GM21367 (cell line): ENCODE measurements at regions not wholly inside any gene's neighbourhood (a gene's known extent, or its start where the extent isn't known, plus 50 kb on each side); places are given as distances from the start of the nearest gene placed in this dataset.

Experiments used
- ATAC-seq: cut with Tn5 transposase; IDR thresholded peaks from one replicate; pipeline ENCODE4 v1.9.1; 2021; ENCODE audit not compliant: unreplicated experiment

DNA sequence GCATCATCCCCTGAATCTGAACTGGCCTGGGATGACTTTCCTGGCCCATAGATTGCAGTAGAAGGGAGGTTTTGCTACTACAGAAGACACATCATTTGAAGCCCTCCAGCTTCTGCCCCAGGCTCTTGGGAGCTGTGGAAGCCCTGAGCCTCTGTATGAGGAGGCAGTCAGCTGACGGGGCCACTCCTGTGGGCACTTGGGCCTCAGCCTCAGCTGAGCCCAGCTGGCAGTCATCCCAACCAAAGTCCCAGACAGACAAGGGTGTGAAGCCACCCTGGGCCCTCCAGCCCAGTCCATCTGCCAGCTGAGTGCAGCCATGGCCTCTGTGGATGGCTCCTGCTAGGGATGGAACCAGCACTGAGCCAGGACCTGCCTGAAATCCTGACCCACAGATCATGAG is 502.3 kb upstream of the HS6ST1 start:
- no peak for ATAC-seq

DNA sequence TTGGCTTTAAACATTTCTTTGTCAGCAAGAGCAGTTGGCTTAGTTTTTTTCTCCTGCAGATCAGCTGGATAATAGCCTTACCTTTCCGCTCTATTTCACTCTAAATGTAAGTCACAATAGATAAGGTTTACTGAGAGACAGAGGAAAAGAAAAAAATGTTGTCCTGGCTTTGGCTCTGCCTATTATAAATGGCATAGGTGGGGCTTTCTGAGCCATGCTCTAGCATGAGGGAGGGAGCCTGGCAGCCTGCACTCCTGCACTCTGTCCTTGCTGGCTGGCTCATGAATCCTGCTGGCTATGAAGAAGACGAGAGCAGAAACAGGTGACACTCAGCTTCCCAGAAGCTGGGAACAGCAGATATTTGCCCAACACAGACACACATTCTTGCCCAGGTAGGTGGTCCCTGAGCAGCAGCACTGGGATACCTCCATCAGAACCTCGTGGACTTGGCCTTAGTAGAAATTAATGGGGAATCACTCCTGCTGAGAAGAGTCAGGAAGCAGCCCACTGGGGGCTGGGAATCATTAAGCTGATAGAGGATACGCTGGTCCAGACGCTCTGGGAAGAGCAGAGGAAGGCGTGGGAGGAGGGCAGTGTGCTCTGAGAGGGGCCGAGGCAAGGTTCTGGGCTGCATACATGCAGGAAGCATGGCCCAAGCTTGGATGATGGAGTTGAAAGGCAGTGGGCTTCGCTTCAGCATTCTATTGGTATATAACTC is 514.4 kb upstream of the HS6ST1 start:
- no peak for ATAC-seq

DNA sequence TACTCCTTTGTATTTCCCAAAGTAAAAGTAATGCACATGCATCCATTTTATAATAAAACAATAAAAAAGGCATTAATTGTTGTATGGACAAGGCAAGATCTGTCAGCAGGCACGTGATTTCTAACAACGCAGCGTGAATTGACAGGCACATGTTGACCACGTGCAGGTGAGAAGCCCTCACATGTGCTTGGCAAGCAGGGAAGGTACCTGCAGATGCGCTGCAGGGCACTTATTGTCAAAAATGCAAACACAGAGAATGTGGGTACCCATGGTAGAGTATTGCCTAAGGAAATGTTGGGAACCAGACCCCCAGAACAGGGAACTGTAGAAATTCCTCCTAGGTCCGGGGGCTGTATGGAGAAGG is 515.0 kb upstream of the HS6ST1 start:
- ATAC-seq = no peak

DNA sequence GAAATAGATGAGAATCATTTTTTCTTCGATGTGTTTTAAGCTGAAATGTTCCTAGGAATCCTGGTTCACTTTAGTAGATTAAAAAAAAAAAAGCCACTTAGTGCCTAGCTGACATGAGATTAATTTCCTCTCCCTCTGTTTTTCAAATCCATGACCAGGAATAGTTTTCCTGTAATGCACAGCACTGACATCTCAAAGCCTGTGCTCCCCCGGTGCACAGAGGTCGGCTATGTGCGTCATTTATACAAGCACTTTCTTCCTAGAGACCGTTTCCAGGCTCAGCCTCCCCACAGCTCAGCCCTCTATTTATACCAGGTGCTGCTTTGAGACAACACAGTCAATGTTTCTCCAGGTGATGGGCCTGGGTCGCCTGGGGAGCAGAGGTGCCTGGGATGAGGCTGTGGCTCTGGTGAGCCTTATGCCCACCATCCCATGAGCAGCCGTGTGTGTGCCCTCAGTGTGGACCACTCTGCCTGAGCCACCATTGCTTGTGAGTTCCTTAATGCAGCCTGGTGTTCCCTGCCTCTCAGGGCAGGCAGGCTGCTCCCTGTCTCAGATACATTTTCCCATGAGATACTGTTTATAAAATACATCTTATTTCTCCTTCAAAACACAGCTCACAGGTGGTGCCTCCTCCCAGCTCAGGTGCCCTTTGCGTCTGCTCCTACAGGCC is 515.7 kb upstream of the HS6ST1 start:
- no peak for ATAC-seq

DNA sequence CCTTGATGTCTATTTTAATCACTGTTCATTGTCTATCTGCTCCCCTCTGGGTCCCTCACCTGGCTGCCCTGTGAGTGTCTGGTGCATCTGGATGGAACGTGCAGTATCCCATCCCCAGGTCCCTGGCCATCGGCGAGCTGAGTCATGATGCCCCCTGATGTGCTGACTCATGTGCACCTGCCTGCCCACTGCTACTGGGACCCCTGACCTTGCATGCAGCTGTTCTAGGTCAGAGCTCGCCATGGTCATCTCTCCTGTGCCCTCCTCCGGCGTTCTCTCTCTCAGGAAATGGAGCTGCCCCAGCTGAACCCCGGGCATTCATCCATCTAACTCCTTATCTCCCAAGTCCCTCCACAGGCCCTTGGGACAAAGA is 516.2 kb upstream of the HS6ST1 start:
- no peak for ATAC-seq

DNA sequence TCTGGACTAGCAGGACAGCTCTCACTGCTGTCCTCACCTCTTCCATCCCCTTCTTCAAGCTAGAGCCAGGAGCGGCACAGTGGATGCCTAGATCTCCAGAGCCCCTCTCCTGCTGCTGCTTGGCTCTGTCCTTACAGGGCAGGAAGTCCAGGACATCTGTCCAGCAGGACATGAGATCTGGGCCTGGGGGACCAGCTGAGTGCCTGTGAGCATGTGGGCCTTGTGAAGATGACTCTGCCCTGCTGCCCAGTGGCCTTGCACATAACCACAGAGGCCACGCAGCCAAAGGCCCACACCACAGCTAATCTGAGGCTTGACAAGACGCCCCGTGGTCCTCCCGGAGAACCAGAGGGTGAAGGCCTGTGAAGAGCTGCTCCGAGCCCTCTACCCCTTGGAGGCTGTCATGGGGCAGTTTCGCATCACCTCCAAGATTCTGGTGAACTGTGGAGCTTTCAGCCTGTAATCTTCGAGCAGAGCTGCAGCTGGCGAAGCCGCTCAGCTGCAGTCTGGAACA is 516.7 kb upstream of the HS6ST1 start:
- no peak for ATAC-seq

DNA sequence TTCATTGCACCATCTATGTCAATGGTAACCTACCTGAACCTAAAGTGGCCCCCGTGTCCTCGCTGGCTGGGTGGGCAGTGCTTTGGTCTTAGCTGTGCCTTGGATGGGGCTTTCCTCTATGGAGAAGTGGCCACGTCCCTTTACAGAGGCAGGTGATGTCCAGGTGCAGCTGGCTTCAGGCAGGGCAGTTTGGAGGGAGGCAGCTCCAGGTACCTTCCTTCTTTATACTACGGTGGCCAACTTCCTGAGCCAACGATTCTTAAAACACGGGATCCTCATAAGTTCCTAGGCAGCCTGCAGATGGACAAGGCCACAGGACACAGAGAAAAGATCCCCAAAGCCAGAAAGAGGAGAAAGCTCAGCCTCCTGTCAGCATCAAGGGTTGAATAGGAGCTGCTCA is 517.3 kb upstream of the HS6ST1 start:
- ATAC-seq = no peak

DNA sequence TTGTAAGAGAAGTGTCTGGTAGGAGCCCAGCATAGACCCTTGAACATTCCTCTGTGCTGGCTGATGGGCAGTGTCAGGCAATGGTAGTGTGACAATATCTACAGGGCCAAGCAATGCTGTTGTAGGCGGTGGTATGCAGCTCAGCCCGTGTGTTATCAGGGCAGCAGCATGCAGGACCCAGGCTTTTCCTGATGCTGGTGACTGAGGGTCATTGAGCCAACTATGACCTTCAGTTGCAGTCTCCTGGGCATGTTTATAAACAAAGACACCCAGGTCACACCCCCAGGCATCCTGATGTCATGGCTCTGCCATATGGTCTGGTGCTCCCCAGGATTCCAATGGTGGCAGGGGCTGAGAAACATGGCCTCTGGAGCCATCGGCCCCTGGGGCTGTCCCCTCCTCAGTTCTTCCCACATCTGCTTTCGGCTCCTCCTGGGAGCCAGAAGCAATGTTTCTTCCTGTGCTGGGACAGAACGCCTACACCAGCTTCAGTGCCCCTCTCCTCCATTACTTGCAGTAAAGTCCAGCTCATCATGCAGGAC is 518.0 kb upstream of the HS6ST1 start:
- no peak for ATAC-seq

DNA sequence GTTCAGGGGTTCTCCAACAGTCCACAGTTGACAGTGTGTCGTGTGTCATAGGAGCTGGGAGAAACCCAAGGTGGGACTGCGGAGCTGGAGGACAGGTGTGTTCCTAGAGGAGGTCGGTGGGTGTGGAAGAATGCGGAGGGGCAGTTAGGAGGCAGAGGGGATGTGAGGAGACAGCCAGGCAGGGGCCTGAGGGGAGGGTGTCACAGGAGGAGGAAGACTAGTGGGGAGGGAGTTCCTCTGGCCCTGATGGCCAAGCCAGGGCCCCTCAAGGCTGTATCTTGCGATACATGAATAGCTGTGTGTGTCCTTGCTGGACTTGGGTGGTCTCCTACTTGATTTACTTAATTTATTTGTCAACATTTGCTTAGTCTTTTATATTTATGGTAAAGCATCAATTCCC is 519.6 kb upstream of the HS6ST1 start:
- no peak for ATAC-seq

DNA sequence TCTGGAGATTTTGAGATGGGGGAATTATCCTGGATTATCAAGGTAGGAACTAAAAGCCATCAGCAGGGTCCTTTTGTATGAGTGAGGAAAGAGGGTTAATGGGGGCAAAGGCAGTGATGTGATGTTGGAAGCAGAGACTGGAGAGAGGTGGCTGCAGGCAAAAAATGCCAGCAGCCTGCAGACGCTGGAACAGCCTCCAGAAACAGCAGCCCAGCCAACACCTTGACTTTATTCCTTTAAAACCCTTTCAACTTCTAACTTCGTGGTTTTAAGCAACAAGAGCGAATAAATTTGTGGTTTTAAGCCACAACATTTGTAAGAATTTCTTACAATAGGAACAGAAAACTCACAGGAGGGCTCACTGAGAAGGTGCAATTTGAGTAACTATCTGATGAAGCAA is 523.1 kb upstream of the HS6ST1 start:
- no peak for ATAC-seq

DNA sequence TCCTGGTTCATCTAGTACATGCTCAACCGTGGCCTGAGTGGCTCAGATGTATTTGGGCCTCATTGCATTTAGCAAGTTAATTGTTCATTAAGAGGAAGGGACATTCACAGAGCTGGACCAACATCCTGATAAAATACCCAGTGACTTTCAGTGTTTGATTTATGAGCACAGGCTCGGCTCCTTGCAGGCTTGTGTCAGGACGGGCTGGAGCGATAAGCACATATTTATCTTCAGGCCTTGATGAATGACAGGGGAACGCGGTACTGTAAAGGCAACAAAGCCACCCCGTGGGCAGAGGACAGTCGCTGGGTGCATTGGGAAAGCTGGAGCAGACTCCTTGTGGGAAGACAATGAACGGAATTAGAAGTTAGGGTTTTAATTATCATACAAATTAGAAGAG is 548.6 kb upstream of the HS6ST1 start:
- no peak for ATAC-seq

DNA sequence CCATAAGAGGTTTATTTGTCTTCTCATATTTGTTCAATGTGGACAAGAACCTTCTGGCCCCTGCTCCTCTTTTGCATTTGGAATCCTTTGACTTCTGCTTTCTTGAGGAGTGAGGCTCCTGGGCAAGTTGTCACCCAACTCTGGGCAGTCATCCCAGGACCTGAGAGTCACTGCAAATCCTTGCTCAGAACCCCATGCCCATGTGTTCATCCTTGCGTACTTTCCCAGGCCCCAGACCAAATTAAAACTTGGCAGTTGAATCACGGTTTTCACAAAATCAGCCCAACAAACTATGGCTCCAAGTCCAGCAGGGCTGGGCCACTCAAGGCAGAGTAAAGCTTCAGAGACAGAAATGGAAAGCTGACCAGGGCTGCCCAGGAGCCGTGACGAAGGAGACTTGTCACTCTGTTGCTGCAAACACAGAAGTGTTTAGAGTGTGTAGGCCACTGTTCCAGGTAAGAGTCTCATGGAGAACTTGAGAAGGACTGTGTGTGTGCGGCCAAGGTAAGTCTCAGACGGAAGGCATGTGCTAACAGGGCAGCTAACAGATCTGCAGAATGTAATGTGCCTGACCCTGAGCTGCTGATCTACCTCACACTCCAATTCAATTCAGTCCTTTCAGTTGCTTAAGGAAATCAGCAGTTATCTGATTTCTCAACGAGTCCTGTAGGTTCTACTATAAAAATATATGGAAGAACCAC is 549.4 kb upstream of the HS6ST1 start:
- ATAC-seq = no peak

DNA sequence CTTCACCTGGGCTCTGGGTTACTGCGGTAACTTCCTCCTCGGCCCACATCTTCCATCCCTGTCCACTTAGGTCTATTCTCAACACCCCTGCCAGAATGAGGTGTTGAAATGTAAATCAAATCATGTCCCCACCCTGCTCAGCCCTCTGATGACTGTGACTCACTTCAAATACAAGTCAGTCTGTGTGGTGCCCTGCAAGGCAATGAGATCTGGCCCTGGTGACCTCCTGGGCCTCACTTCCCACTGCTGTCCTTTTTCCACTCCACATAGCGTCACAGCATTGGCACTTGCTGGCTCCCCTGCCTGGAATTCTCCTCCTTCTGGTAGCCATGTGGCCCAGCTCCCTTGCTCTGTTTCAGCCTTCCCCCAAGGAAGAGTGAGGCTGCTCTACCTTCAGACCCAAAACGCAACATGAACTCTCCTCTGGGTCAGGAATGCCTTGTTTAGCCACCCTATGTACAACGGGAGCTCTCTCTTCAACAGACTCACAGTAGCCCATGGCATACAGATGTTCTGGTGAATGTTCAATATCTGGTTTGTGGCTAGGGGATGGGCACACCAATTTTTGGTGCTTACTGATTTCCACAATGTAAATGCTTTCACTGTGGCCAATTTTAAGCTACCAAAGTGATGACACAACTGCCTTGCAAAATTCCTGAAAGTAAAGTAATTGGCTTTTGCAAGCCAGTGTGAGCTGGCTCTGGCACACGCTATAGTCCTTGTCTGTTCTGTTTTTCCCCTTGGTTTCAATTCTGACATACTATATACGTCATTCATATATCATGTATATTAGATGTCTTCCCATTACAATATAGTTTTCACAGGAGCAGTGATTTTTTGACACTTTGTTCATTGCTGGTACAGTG is 550.3 kb upstream of the HS6ST1 start:
- no peak for ATAC-seq

DNA sequence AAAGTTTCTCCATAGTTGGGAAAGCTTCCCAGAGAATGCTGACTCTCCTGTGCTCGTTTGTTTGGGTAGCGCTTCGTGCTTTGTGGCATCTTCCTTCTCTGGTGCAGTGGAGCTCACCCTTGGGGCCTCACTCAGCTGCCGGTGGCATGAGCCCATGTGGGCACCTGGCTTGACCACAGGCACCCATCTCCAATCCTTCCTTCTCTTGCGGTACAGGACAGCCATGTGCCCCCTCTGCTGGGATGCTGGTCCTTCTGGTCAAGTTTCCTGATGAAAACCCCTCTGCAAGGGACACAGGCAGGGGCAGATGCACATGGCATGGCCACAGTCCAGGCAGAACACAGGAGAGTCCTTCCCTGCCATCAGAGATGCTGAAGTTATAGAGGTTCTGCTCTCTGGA is 555.9 kb upstream of the HS6ST1 start:
- no peak for ATAC-seq

DNA sequence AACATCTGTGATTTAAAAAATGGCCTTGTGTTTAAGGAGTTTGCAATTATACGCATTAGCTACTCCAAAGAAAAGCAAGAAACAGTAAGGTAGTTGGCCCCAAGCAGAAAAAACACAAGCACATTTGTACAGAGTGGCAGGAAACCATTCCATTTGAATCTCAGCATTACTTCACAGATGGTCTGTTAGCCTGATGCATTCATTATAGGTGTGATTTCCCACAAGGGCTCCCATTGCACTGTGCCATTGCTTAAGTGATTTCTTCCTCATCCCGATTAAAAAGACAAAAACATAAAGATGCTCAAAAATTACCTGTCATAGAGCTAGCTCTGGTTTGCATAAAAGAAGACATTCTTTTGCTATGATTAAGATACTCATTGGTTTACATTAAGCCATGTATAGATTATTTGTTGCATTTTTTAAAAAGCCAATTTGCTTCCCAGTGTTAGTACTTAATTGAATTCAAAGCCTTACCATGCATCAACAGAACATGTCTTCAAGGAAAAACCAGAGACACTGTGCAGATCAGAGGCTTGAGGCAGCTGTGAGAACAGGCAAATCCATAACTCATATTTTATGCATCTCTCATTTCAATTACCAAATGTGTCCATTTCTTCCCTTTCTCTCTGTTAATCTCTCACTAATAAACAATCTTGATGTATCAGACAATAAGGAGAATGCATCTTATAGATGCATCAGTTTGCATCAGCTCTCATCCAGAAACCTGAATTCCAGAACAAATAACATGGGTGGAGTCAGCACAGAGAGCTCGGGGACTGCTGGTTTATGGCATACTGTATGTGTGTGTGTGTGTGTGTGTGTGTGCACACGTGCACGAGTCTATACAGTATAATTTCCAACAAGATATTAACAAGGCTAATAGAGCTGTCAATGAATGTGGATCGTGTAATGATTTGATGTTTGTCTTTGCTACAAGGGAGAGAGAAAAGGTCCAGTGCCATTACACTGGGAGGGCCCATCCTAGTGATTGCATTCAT is 558.6 kb upstream of the HS6ST1 start:
- ATAC-seq = no peak

DNA sequence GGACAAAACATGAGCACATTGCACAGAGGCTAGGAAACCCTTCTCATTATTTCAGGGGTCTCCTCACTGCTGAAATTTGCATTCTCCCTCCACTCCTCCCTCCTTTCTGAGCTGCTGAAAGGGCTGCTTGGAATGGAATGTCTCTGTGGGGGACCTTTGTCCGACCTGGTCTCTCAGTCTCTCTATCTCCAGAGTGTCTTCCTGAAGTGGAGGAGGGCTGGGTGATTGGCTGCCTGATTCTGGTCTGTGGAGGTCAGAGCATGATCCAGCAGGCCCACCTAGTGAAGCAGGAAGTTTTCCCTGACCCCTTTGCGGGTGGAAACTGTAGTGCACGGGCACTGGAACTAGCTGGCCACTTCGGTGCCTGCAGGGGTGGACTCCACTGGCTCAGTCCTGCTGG is 560.5 kb upstream of the HS6ST1 start:
- ATAC-seq = no peak

DNA sequence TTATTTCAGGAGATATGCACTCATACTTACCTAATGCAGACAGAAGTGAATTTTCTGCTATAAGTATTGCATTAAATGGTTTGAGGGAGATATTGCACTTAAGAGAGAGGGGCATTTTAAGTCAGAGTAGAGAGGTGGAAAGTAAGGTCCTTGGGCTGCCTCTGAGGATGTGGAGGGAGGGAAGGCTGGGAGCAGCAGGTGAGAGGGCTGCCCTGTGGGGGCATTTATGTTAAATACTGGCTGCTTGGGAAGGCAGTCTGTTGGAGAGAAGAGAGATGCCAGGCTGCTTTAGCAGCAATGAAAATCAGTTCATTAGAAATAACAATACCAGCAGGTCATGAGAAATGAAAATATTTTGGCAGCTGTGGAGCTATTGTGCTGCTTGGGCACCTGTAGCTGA is 576.2 kb upstream of the HS6ST1 start:
- no peak for ATAC-seq

DNA sequence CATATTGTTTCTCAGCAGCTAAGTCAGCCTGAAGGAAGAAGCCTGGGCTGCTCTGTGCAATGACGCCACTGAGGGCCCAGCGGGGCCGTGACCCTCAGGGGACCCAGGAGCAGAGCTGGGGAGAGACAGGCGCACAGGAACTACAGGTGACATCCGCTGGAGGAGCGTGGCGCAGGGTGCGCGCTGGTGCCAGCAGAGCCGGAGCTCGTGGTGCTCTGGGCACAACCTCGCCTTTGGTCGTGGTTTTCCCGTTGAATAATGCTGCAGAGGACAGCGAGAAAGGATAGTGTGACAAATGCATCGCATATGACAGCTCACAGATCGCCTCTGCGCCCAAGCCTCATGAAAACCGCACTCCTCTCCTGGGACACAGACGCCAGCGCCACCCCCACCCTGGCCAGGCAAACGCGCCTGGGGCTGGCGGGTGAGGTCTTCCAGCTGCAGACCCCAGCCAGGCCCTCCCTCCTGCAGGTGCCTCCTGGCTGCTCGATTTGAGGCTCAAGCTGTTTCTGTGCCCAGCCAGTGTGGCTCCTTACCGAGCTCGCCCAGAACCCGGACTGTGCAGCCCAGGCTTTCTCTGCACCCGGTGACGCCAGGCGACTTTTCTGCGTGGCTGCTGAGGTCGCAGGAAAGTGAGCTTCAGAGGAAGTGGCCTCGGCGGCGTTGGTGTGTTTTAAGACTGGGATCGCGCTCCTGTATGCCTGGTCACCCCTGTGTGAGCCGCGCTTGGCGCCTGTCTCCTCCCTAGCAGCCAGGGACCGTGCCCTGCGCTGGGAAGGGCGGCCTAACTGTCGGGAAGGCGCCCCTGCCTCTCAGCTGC is 583.1 kb upstream of the HS6ST1 start:
- no peak for ATAC-seq

DNA sequence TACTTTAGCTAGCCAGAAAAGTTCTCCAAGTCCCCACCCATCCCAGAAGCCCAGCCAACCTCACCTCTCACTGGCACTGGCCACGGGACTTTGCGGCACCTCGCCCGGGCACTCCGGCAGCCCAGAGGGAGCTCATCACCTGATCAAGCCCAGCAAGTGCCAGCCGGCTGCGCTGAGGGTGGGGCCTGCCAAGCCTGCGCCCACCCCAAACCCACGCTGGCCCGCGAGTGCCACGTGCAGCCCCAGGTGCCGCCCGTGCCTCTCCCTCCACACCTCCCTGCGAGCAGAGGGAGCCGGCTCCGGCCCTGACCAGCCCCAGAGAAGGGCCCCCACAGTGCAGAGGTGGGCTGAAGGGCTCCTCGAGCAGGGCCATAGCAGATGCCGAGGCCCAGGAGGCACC is 585.0 kb upstream of the HS6ST1 start:
- no peak for ATAC-seq
